Skin epidermis (tissue), 12 donors: ENCODE measurements at regions not wholly inside any gene's neighbourhood (a gene's known extent, or its start where the extent isn't known, plus 50 kb on each side); places are given as distances from the start of the nearest gene placed in this dataset.

Source experiments
- H3K27ac ChIP-seq, 21 experiments: fragments of 200-600 bp; sonication (generic) in 11 of 21; one replicate each; pipeline ENCODE4 v1.5.0; 2020; ENCODE audit warnings: mild to moderate bottlenecking in 3 of 21, inconsistent platforms in 2 of 21, moderate library complexity in 2 of 21
- H3K4me3 ChIP-seq, 7 experiments: fragments of 200-600 bp; sonication (generic) in 2 of 7; one replicate each; pipeline ENCODE4 v1.5.0; 2020; ENCODE audit warnings: inconsistent platforms in 2 of 7, mild to moderate bottlenecking in 2 of 7, moderate library complexity in 1 of 7

GRCh38 chr10:123395906-123396305 lies 241.7 kb downstream of the BUB3 start:
- Histone ChIP-seq H3K27ac (no peak overlapping the region), H3K4me3 (no peak overlapping the region)

- Histone ChIP-seq H3K4me3 (no peak overlapping the region), H3K27ac (no peak overlapping the region)
Observed at GRCh38 chr10:123398180-123398591, 244.0 kb downstream of the BUB3 start.

- Histone ChIP-seq H3K27ac (no peak overlapping the region), H3K4me3 (no peak overlapping the region)
Observed at GRCh38 chr10:123398756-123399155, 244.6 kb downstream of the BUB3 start.

- no peak overlapping the region for H3K27ac ChIP-seq
- H3K4me3 ChIP-seq = no peak overlapping the region
Observed at GRCh38 chr10:123399276-123399839, 245.2 kb downstream of the BUB3 start.

- no peak overlapping the region for H3K4me3 ChIP-seq
- H3K27ac ChIP-seq = peak overlapping the region in 1 of 21 experiments; percentile 32
Observed at GRCh38 chr10:123402021-123402420, 247.8 kb downstream of the BUB3 start.

GRCh38 chr10:123402656-123403055 lies 248.5 kb downstream of the BUB3 start:
- H3K27ac ChIP-seq = no peak overlapping the region
- no peak overlapping the region for H3K4me3 ChIP-seq

GRCh38 chr10:123404357-123404756 lies 250.2 kb downstream of the BUB3 start:
- H3K27ac ChIP-seq = no peak overlapping the region
- H3K4me3 ChIP-seq = no peak overlapping the region

GRCh38 chr10:123408660-123409059 lies 254.5 kb downstream of the BUB3 start:
- H3K27ac ChIP-seq = no peak overlapping the region
- no peak overlapping the region for H3K4me3 ChIP-seq

- no peak overlapping the region for H3K27ac ChIP-seq
- no peak overlapping the region for H3K4me3 ChIP-seq
Observed at GRCh38 chr10:123409426-123409825, 255.2 kb downstream of the BUB3 start.

- Histone ChIP-seq H3K4me3 (no peak overlapping the region), H3K27ac (no peak overlapping the region)
Observed at GRCh38 chr10:123409884-123410283, 255.7 kb downstream of the BUB3 start.

GRCh38 chr10:123413353-123413752 lies 252.8 kb upstream of the GPR26 start:
- H3K4me3 ChIP-seq = no peak overlapping the region
- no peak overlapping the region for H3K27ac ChIP-seq

- H3K4me3 ChIP-seq = no peak overlapping the region
- H3K27ac ChIP-seq = no peak overlapping the region
Observed at GRCh38 chr10:123415523-123415922, 250.6 kb upstream of the GPR26 start.

GRCh38 chr10:123417414-123417813 lies 248.7 kb upstream of the GPR26 start:
- no peak overlapping the region for H3K4me3 ChIP-seq
- no peak overlapping the region for H3K27ac ChIP-seq

GRCh38 chr10:123421461-123421860 lies 244.7 kb upstream of the GPR26 start:
- no peak overlapping the region for H3K27ac ChIP-seq

GRCh38 chr10:123422261-123422660 lies 243.9 kb upstream of the GPR26 start:
- Histone ChIP-seq H3K4me3 (no peak overlapping the region), H3K27ac (no peak overlapping the region)

More at GRCh38 chr10:123421461-123421860, 244.7 kb upstream of the GPR26 start:
- H3K4me3 ChIP-seq = no peak overlapping the region

- no peak overlapping the region for H3K27ac ChIP-seq
Observed at GRCh38 chr10:123424537-123424936, 241.6 kb upstream of the GPR26 start.

GRCh38 chr10:123425680-123426079 lies 240.5 kb upstream of the GPR26 start:
- H3K27ac ChIP-seq = no peak overlapping the region
- H3K4me3 ChIP-seq = no peak overlapping the region

More at GRCh38 chr10:123424537-123424936, 241.6 kb upstream of the GPR26 start:
- H3K4me3 ChIP-seq = no peak overlapping the region

- Histone ChIP-seq H3K27ac (no peak overlapping the region), H3K4me3 (no peak overlapping the region)
Observed at GRCh38 chr10:123427165-123427786, 238.9 kb upstream of the GPR26 start.

- Histone ChIP-seq H3K27ac (no peak overlapping the region), H3K4me3 (no peak overlapping the region)
Observed at GRCh38 chr10:123428391-123428790, 237.8 kb upstream of the GPR26 start.

- no peak overlapping the region for H3K27ac ChIP-seq
- no peak overlapping the region for H3K4me3 ChIP-seq
Observed at GRCh38 chr10:123429706-123430221, 236.4 kb upstream of the GPR26 start.

GRCh38 chr10:123433539-123433938 lies 232.6 kb upstream of the GPR26 start:
- Histone ChIP-seq H3K27ac (no peak overlapping the region), H3K4me3 (no peak overlapping the region)
